ENCODE measurements at regions not wholly inside any gene's neighbourhood (a gene's known extent, or its start where the extent isn't known, plus 50 kb on each side); places are given as distances from the start of the nearest gene placed in this dataset.

- no peaks in the 10 kb centered on the region for H3K9me1 ChIP-seq (ENCODE audit: control insufficient read depth, extremely low read depth, insufficient read depth, low read length)
- no peaks in the 10 kb centered on the region for H3K27me3 ChIP-seq (ENCODE audit: control insufficient read depth, extremely low read depth, insufficient read depth, low read length)
- TF ChIP-seq EZH2 (IDR thresholded peaks at IDR 0.05; ENCODE audit: low read length), result no peak
- no peak for TF ChIP-seq CTCF (optimal IDR thresholded peaks at IDR 0.05 in 1 of 3, IDR thresholded peaks at IDR 0.05 in 1 of 3, conservative IDR thresholded peaks at IDR 0.05 in 1 of 3; ENCODE audit: extremely low read depth in 1 of 3, insufficient read depth in 2 of 3, low read length in 3 of 3)
- H2AFZ ChIP-seq (ENCODE audit: control insufficient read depth, low read length), result no peak overlapping the region
- FAIRE-seq, result no peak
- no peaks in the 10 kb centered on the region for H3K36me3 ChIP-seq (ENCODE audit: control insufficient read depth in 2 of 2, extremely low read depth in 1 of 2, insufficient read depth in 2 of 2, low read length in 2 of 2)
- H4K20me1 ChIP-seq (ENCODE audit: control insufficient read depth, extremely low read depth, insufficient read depth, low read length), result no peaks in the 10 kb centered on the region
- H3K27ac ChIP-seq (ENCODE audit: control insufficient read depth, insufficient read depth, low read length), result no peak overlapping the region
- no peaks in the 10 kb centered on the region for H3K79me2 ChIP-seq (ENCODE audit: control insufficient read depth, insufficient read depth, low read length)
- no peaks in the 10 kb centered on the region for H3K9me3 ChIP-seq (ENCODE audit: control insufficient read depth, low read depth, low read length)
- DNase-seq (ENCODE audit: low read depth, low spot score), result no peak
- dilution Hi-C loops (cut with MboI; ENCODE audit: extremely low pct_ligation_motif_present, low sequenced_read_pairs), result no loop called here
- H3K9ac ChIP-seq (ENCODE audit: control insufficient read depth, extremely low read depth, insufficient read depth, low read length), result no peak overlapping the region
- H3K4me3 ChIP-seq (ENCODE audit: control insufficient read depth in 2 of 3, extremely low read depth in 1 of 3, insufficient read depth in 2 of 3, low read depth in 1 of 3, low read length in 3 of 3), result no peak overlapping the region
- no peak overlapping the region for H3K4me2 ChIP-seq (ENCODE audit: control insufficient read depth, extremely low read depth, insufficient read depth, low read depth, low read length)
- H3K4me1 ChIP-seq (ENCODE audit: control insufficient read depth, extremely low read depth, insufficient read depth, low read length), result no peaks in the 10 kb centered on the region
These were observed 421.4 kb upstream of the DAB2 start for GRCh38 chr5:39846144-39846543.

- Histone ChIP-seq H3K9me1 (ENCODE audit: control insufficient read depth, extremely low read depth, insufficient read depth, low read length) (no peaks in the 10 kb centered on the region), H3K4me1 (ENCODE audit: control insufficient read depth, extremely low read depth, insufficient read depth, low read length) (no peaks in the 10 kb centered on the region), H3K27ac (ENCODE audit: control insufficient read depth, insufficient read depth, low read length) (no peak overlapping the region), H4K20me1 (ENCODE audit: control insufficient read depth, extremely low read depth, insufficient read depth, low read length) (no peaks in the 10 kb centered on the region), H3K4me2 (ENCODE audit: control insufficient read depth, extremely low read depth, insufficient read depth, low read depth, low read length) (no peak overlapping the region), H3K9ac (ENCODE audit: control insufficient read depth, extremely low read depth, insufficient read depth, low read length) (no peak overlapping the region), H3K4me3 (ENCODE audit: control insufficient read depth in 2 of 3, extremely low read depth in 1 of 3, insufficient read depth in 2 of 3, low read depth in 1 of 3, low read length in 3 of 3) (no peak overlapping the region), H3K9me3 (ENCODE audit: control insufficient read depth, low read depth, low read length) (no peaks in the 10 kb centered on the region), H3K79me2 (ENCODE audit: control insufficient read depth, insufficient read depth, low read length) (no peaks in the 10 kb centered on the region), H3K27me3 (ENCODE audit: control insufficient read depth, extremely low read depth, insufficient read depth, low read length) (no peaks in the 10 kb centered on the region), H3K36me3 (ENCODE audit: control insufficient read depth in 2 of 2, extremely low read depth in 1 of 2, insufficient read depth in 2 of 2, low read length in 2 of 2) (no peaks in the 10 kb centered on the region), H2AFZ (ENCODE audit: control insufficient read depth, low read length) (no peak overlapping the region)
- no peak for FAIRE-seq
- dilution Hi-C loops (cut with MboI; ENCODE audit: extremely low pct_ligation_motif_present, low sequenced_read_pairs), result no loop called here
- no peak for DNase-seq (ENCODE audit: low read depth, low spot score)
- TF ChIP-seq CTCF (optimal IDR thresholded peaks at IDR 0.05 in 1 of 3, IDR thresholded peaks at IDR 0.05 in 1 of 3, conservative IDR thresholded peaks at IDR 0.05 in 1 of 3; ENCODE audit: extremely low read depth in 1 of 3, insufficient read depth in 2 of 3, low read length in 3 of 3) (no peak), EZH2 (IDR thresholded peaks at IDR 0.05; ENCODE audit: low read length) (no peak)
These were observed 419.0 kb upstream of the DAB2 start for GRCh38 chr5:39843767-39844166.
